ENCODE measurements at regions not wholly inside any gene's neighbourhood (a gene's known extent, or its start where the extent isn't known, plus 50 kb on each side); places are given as distances from the start of the nearest gene placed in this dataset.

DNA sequence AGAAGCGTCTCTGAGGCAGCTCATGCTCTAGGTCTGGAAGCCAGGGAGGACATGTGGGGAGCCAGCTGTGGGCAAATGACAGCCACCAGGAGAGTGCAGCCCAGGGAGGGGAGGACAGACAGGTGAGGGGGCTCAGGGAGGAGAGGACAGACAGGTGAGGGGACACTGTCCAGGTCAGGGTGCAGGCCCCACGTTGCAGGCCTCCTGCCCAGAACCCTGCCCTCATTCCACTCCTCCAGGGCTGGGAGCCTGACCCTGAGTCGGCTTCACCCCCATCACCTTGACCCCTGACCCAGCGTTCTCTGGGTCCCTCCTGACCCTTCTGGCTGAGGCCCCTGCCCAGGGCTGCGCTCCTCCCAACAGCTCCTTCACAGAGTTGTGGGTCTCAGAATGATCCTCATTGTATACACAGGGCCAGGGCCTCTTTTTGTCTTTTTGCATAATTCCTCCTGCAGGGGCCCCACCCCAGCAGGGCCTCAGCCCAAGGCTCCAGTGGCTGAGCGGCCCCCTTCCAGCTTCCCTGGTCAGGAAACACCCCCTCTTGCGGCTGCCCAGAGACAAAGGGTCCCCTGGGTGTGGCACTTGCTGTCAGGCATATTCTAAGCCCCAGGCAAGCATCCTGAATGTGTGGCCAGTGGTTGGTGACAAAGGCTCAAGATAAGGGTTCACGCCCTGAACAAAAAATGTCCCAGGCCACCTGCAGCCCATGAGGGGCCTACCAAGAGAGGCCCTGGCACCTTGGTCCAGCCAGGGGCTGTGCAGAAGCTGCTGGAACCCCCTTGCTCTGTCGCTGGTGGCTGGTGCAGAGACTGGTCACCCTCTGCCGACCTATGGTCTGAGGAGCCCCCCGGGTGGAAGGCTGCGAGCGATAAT lies 853.0 kb downstream of the BRD1 start:
- Histone ChIP-seq H4K20me1 (ENCODE audit: low read length) (no peaks in the 10 kb centered on the region), H3K9me3 (ENCODE audit: low read length) (no peaks in the 10 kb centered on the region), H3K27ac (ENCODE audit: low read length) (no peak overlapping the region), H3K4me3 (ENCODE audit: low read length) (no peak overlapping the region), H3K79me2 (ENCODE audit: low read length) (no peaks in the 10 kb centered on the region), H2AFZ (ENCODE audit: low read length) (no peak overlapping the region), H3K9me2 (replicated peaks; ENCODE audit: low read length) (no peaks in the 10 kb centered on the region), H3K27me3 (ENCODE audit: low read length) (no peaks in the 10 kb centered on the region), H3K4me1 (ENCODE audit: insufficient read depth, low read length) (no peaks in the 10 kb centered on the region), H3F3A (ENCODE audit: low read length, unreplicated experiment) (no peaks in the 10 kb centered on the region), H3K36me3 (ENCODE audit: low read depth, low read length) (no peaks in the 10 kb centered on the region), H3K9ac (ENCODE audit: low read length) (no peak overlapping the region), H3K4me2 (ENCODE audit: low read length) (no peak overlapping the region)
- DNase-seq, result no peak
- ChIA-PET CTCF (no interaction called here), POLR2A (ENCODE audit: unreplicated experiment) (no interaction called here)
- TF ChIP-seq EZH2 (IDR thresholded peaks at IDR 0.05; ENCODE audit: low read length, unreplicated experiment) (no peak), EZH2phosphoT487 (IDR thresholded peaks at IDR 0.05; ENCODE audit: borderline replicate concordance, low read length) (no peak)
- TF ChIP-seq, protein P1, sequence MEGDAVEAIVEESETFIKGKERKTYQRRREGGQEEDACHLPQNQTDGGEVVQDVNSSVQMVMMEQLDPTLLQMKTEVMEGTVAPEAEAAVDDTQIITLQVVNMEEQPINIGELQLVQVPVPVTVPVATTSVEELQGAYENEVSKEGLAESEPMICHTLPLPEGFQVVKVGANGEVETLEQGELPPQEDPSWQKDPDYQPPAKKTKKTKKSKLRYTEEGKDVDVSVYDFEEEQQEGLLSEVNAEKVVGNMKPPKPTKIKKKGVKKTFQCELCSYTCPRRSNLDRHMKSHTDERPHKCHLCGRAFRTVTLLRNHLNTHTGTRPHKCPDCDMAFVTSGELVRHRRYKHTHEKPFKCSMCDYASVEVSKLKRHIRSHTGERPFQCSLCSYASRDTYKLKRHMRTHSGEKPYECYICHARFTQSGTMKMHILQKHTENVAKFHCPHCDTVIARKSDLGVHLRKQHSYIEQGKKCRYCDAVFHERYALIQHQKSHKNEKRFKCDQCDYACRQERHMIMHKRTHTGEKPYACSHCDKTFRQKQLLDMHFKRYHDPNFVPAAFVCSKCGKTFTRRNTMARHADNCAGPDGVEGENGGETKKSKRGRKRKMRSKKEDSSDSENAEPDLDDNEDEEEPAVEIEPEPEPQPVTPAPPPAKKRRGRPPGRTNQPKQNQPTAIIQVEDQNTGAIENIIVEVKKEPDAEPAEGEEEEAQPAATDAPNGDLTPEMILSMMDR (conservative IDR thresholded peaks at IDR 0.05; ENCODE audit: low read depth, low read length), result no peak
- ATAC-seq, result no peak
- intact Hi-C loops (cut with micrococcal nuclease), result no loop called here
- BruUV-seq (replicated peaks), result no TSS peak

DNA sequence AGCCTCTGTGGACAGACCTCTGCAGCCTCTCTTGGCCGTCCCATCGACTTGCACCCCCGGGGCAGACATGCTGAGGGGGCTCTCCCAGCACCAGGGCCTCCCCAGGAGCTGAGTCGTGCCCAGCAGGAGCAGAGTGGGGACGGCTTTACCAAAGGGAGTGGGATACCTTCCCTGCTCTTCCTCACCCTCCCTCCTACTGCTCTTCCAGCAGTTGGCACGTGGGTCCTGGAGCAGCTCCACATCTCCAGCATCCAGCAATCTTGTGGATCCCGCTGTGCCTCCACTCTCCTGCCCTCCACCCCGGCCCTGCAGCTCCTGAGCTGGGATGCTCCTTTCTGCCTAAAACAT lies 854.0 kb downstream of the BRD1 start:
- Histone ChIP-seq H3K27ac (ENCODE audit: low read length) (no peak overlapping the region), H3K9me3 (ENCODE audit: low read length) (no peaks in the 10 kb centered on the region), H3K36me3 (ENCODE audit: low read depth, low read length) (no peaks in the 10 kb centered on the region), H3K27me3 (ENCODE audit: low read length) (no peaks in the 10 kb centered on the region), H3K79me2 (ENCODE audit: low read length) (no peaks in the 10 kb centered on the region), H3K4me2 (ENCODE audit: low read length) (no peak overlapping the region), H4K20me1 (ENCODE audit: low read length) (no peaks in the 10 kb centered on the region), H3K4me1 (ENCODE audit: insufficient read depth, low read length) (no peaks in the 10 kb centered on the region), H3K9ac (ENCODE audit: low read length) (no peak overlapping the region), H3K4me3 (ENCODE audit: low read length) (no peak overlapping the region), H2AFZ (ENCODE audit: low read length) (no peak overlapping the region), H3F3A (ENCODE audit: low read length, unreplicated experiment) (no peaks in the 10 kb centered on the region), H3K9me2 (replicated peaks; ENCODE audit: low read length) (no peaks in the 10 kb centered on the region)
- ChIA-PET CTCF (no interaction called here), POLR2A (ENCODE audit: unreplicated experiment) (no interaction called here)
- BruUV-seq (replicated peaks), result no TSS peak
- TF ChIP-seq, protein P1 (conservative IDR thresholded peaks at IDR 0.05; ENCODE audit: low read depth, low read length), result no peak
- TF ChIP-seq EZH2phosphoT487 (IDR thresholded peaks at IDR 0.05; ENCODE audit: borderline replicate concordance, low read length), result no peak
- no peak for ATAC-seq
- intact Hi-C loops (cut with micrococcal nuclease), result no loop called here
- no peak for DNase-seq

DNA sequence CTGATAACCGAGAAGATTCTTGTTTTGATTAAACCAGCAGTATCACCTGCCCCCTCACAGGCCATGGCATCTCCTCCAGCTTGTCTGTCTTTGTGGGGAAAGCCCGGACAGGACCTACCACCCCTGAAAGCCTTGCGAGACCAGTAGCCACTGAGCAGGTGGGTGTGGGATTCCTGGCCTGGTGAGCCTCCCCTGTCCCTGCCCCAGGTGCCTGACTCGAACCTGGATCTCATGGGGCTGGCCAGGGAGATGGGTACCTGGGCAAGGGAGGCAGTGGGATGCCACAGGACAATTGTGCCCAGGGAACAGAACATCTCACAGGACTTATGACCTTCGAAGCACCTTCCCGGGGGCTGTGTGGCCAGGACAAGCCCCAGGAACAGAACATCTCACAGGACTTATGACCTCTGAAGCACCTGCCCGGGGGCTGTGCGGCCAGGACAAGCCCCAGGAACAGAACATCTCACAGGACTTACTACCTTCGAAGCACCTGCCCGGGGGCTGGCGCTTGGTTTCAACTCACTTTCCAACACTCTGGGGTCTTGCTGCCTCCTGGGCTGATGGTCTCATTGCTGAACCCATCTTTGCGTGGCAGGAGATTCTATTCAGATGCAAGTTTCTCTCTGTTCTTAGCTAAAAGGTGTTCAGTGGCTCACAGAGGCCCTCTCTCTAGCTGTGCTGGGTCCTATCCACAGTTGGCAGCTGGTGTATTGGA lies 854.5 kb downstream of the BRD1 start:
- ChIA-PET CTCF (no interaction called here), POLR2A (ENCODE audit: unreplicated experiment) (no interaction called here)
- DNase-seq (no peak), ATAC-seq (no peak)
- Histone ChIP-seq H3K9ac (ENCODE audit: low read length) (no peak overlapping the region), H3K4me2 (ENCODE audit: low read length) (no peak overlapping the region), H3K9me2 (replicated peaks; ENCODE audit: low read length) (no peaks in the 10 kb centered on the region), H4K20me1 (ENCODE audit: low read length) (no peaks in the 10 kb centered on the region), H3F3A (ENCODE audit: low read length, unreplicated experiment) (no peaks in the 10 kb centered on the region), H3K79me2 (ENCODE audit: low read length) (no peaks in the 10 kb centered on the region), H3K9me3 (ENCODE audit: low read length) (no peaks in the 10 kb centered on the region), H2AFZ (ENCODE audit: low read length) (no peak overlapping the region), H3K36me3 (ENCODE audit: low read depth, low read length) (no peaks in the 10 kb centered on the region), H3K27me3 (ENCODE audit: low read length) (no peaks in the 10 kb centered on the region), H3K27ac (ENCODE audit: low read length) (no peak overlapping the region), H3K4me3 (ENCODE audit: low read length) (no peak overlapping the region), H3K4me1 (ENCODE audit: insufficient read depth, low read length) (no peaks in the 10 kb centered on the region)
- intact Hi-C loops (cut with micrococcal nuclease), result no loop called here
- no peak for TF ChIP-seq EZH2phosphoT487 (IDR thresholded peaks at IDR 0.05; ENCODE audit: borderline replicate concordance, low read length)
- no peak for TF ChIP-seq EZH2 (IDR thresholded peaks at IDR 0.05; ENCODE audit: low read length, unreplicated experiment)
- TF ChIP-seq, protein P1 (conservative IDR thresholded peaks at IDR 0.05; ENCODE audit: low read depth, low read length), result no peak
- BruUV-seq (replicated peaks), result no TSS peak

Measured in PC-3 (cell line).